BJ (cell line): ENCODE measurements at regions not wholly inside any gene's neighbourhood (a gene's known extent, or its start where the extent isn't known, plus 50 kb on each side); places are given as distances from the start of the nearest gene placed in this dataset.

ENCODE experiments used
- CTCF ChIA-PET: fragments of 350-600 bp; formaldehyde crosslinking; extraction: SDS; loops from one replicate; lab custom pipeline; 2021; ENCODE audit warnings: antibody characterized with exemption, inconsistent platforms; lab: Yijun Ruan, JAX
- POLR2A ChIA-PET: fragments of 300-600 bp; sonication (Branson Sonifier 250); formaldehyde crosslinking; extraction: SDS; loops from one replicate; lab custom pipeline; 2021; ENCODE audit warnings: antibody characterized with exemption; lab: Charles Lee
- DNase-seq: peaks from one replicate; pipeline ENCODE4 v3.0.0-alpha.2; 2011; ENCODE audit warnings: low read depth
- H3K27me3 ChIP-seq: 2 replicates; pipeline ENCODE4 v1.6.0; 2011; ENCODE audit warnings: low read length; ENCODE audit not compliant: control insufficient read depth, insufficient read depth
- H3K36me3 ChIP-seq: 2 replicates; pipeline ENCODE4 v1.5.1; 2011; ENCODE audit warnings: low read length; ENCODE audit not compliant: control insufficient read depth, insufficient read depth
- H3K4me3 ChIP-seq: 2 replicates; pipeline ENCODE4 v1.5.1; 2011; ENCODE audit warnings: low read depth, mild to moderate bottlenecking, control low read depth, low read length
- TF ChIP-seq, protein P1 (sequence below): IDR thresholded peaks from 2 replicates; pipeline ENCODE4 v1.5.1; 2011; ENCODE audit warnings: low read depth, mild to moderate bottlenecking, control low read depth, inconsistent platforms, low read length, moderate library complexity; ENCODE audit not compliant: insufficient read depth

DNA sequence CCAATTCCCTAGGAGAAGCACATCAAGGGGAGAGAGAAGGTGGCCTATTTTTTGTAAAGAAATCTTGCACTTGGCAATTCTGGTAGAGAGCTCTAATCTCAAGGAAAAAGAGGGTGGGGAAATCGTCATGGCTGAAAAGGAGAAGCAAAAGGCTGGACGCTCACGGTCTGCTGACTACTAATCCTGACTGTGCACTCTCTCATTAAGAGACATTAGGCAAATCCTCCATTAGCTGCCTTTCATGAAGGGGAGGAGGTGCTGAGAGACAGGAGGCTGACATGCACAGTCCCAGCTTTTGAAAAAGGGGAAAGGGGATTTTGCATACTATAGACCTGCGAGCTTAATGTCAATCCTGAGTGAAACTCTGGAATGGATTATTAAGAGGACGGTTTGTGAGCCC, 170.0 kb downstream of the NR2F2 start:
- TF ChIP-seq, protein P1, sequence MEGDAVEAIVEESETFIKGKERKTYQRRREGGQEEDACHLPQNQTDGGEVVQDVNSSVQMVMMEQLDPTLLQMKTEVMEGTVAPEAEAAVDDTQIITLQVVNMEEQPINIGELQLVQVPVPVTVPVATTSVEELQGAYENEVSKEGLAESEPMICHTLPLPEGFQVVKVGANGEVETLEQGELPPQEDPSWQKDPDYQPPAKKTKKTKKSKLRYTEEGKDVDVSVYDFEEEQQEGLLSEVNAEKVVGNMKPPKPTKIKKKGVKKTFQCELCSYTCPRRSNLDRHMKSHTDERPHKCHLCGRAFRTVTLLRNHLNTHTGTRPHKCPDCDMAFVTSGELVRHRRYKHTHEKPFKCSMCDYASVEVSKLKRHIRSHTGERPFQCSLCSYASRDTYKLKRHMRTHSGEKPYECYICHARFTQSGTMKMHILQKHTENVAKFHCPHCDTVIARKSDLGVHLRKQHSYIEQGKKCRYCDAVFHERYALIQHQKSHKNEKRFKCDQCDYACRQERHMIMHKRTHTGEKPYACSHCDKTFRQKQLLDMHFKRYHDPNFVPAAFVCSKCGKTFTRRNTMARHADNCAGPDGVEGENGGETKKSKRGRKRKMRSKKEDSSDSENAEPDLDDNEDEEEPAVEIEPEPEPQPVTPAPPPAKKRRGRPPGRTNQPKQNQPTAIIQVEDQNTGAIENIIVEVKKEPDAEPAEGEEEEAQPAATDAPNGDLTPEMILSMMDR, result no peak
- ChIA-PET POLR2A (no interaction called here), CTCF (no interaction called here)
- no peaks in the 10 kb centered on the region for H3K36me3 ChIP-seq
- H3K27me3 ChIP-seq, result no peaks in the 10 kb centered on the region
- no peak overlapping the region for H3K4me3 ChIP-seq
- DNase-seq, result no peak

- H3K4me3 ChIP-seq, result no peak overlapping the region
- TF ChIP-seq, protein P1, result no peak
- H3K27me3 ChIP-seq, result no peaks in the 10 kb centered on the region
- no peak for DNase-seq
- ChIA-PET POLR2A (no interaction called here), CTCF (no interaction called here)
- no peaks in the 10 kb centered on the region for H3K36me3 ChIP-seq
These were observed 170.9 kb downstream of the NR2F2 start for GRCh38 chr15:96501362-96501761.

GRCh38 chr15:96502196-96502595, 171.7 kb downstream of the NR2F2 start:
- no peaks in the 10 kb centered on the region for H3K27me3 ChIP-seq
- TF ChIP-seq, protein P1, result no peak
- H3K36me3 ChIP-seq, result no peaks in the 10 kb centered on the region
- ChIA-PET POLR2A (no interaction called here), CTCF (interaction anchor here (1.8 kb wide), 1 partner anchor 10 kb away, joined by 5 read pairs; no protein-coding TSS in a partner anchor)
- H3K4me3 ChIP-seq, result no peak overlapping the region
- DNase-seq, result no peak

GRCh38 chr15:96503276-96503675, 172.8 kb downstream of the NR2F2 start:
- TF ChIP-seq, protein P1, result no peak
- POLR2A ChIA-PET, result no interaction called here
- no peaks in the 10 kb centered on the region for H3K36me3 ChIP-seq
- CTCF ChIA-PET, result interaction anchor here (1.8 kb wide), 1 partner anchor 9 kb away, joined by 5 read pairs; no protein-coding TSS in a partner anchor
- H3K27me3 ChIP-seq, result no peaks in the 10 kb centered on the region
- H3K4me3 ChIP-seq, result no peak overlapping the region
- DNase-seq, result no peak

DNA sequence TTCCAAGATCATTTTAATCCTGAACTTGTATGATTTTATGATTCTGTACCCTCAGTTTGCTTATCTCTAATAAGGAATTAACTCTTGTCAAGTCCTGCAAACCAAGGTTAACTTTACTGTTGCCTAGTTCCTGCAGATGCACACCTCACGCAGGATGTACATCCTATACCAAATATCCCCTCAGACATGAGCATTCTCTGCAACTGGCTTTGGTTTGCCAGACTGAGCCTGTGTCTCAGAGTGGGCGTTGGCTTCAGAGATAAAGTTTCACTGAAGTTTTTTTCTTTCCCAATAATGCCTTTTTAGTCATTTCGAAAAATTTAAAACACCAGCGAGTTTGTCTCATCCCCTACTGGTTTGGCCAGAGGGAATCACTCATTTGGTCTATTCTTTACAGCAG, 173.9 kb downstream of the NR2F2 start:
- POLR2A ChIA-PET, result no interaction called here
- Histone ChIP-seq H3K36me3 (no peaks in the 10 kb centered on the region), H3K4me3 (no peak overlapping the region), H3K27me3 (no peaks in the 10 kb centered on the region)
- CTCF ChIA-PET, result no interaction called here
- no peak for DNase-seq
- TF ChIP-seq, protein P1, result no peak
